SK-N-SH (cell line): ENCODE measurements at regions not wholly inside any gene's neighbourhood (a gene's known extent, or its start where the extent isn't known, plus 50 kb on each side); places are given as distances from the start of the nearest gene placed in this dataset.

ENCODE experiments used
- CTCF ChIA-PET: fragments of 300-600, 350-600 bp; formaldehyde crosslinking; extraction: SDS; loops from one replicate; lab custom pipeline; 2021; lab: Yijun Ruan, JAX
- POLR2A ChIA-PET: fragments of 350-600 bp; sonication (Branson Sonifier 250); formaldehyde crosslinking; extraction: SDS; loops from one replicate; lab custom pipeline; 2020; ENCODE audit warnings: antibody characterized with exemption, inconsistent platforms; lab: Yijun Ruan, JAX
- DNase-seq: peaks from one replicate; pipeline ENCODE4 v3.0.0; 2012
- H2AFZ ChIP-seq: fragments of 200-600 bp; sonication (generic); 2 replicates; pipeline ENCODE4 v1.8.1; 2016; ENCODE audit warnings: antibody characterized with exemption, mild to moderate bottlenecking, low read depth
- H3F3A ChIP-seq: fragments of 200-600 bp; sonication (generic); replicated peaks from 2 replicates; pipeline ENCODE3; 2016; ENCODE audit warnings: antibody characterized with exemption, mild to moderate bottlenecking; ENCODE audit not compliant: insufficient read depth
- H3K27ac ChIP-seq, 2 experiments: fragments of 200-500 bp in 1 of 2; fragments of 200-600 bp in 1 of 2; sonication (Bioruptor generic) in 1 of 2; sonication (generic), shearing (Covaris generic) in 1 of 2; 2 replicates each; pipeline versions ENCODE4 v1.5.1 to v1.6.1; 2014 to 2016; ENCODE audit warnings: low read depth in 2 of 2, inconsistent platforms in 1 of 2, low read length in 1 of 2, mild to moderate bottlenecking in 1 of 2, mixed read lengths in 1 of 2
- H3K27me3 ChIP-seq: fragments of 200-600 bp; sonication (generic), shearing (Covaris generic); 2 replicates; pipeline ENCODE4 v1.6.1; 2016; ENCODE audit warnings: mixed run types; ENCODE audit not compliant: insufficient read depth
- H3K36me3 ChIP-seq, 2 experiments: fragments of 200-500 bp in 1 of 2; fragments of 200-600 bp in 1 of 2; sonication (Bioruptor generic) in 1 of 2; sonication (generic) in 1 of 2; replicated peaks in 1 of 2; 2 replicates each; pipeline versions ENCODE3 to v1.5.1; 2014 to 2016; ENCODE audit warnings: low read length in 1 of 2, mild to moderate bottlenecking in 1 of 2; ENCODE audit not compliant: insufficient read depth in 2 of 2, control insufficient read depth in 1 of 2
- H3K4me1 ChIP-seq, 2 experiments: fragments of 200-500 bp in 1 of 2; fragments of 200-600 bp in 1 of 2; sonication (Bioruptor generic) in 1 of 2; sonication (generic), shearing (Covaris generic) in 1 of 2; 2 replicates each; pipeline versions ENCODE4 v1.5.1 to v1.6.1; 2014 to 2016; ENCODE audit warnings: low read depth in 1 of 2, low read length in 1 of 2, mixed run types in 1 of 2; ENCODE audit not compliant: insufficient read depth in 2 of 2, control insufficient read depth in 1 of 2
- H3K4me2 ChIP-seq: fragments of 200-600 bp; sonication (generic), shearing (Covaris generic); 2 replicates; pipeline ENCODE4 v1.6.1; 2017; ENCODE audit warnings: mixed run types
- H3K4me3 ChIP-seq, 2 experiments: fragments of 200-500 bp in 1 of 2; fragments of 200-600 bp in 1 of 2; sonication (Bioruptor generic) in 1 of 2; sonication (generic), shearing (Covaris generic) in 1 of 2; 2 replicates each; pipeline versions ENCODE4 v1.5.1 to v1.8.1; 2014 to 2016; ENCODE audit warnings: low read depth in 2 of 2, inconsistent platforms in 1 of 2, low read length in 1 of 2, mild to moderate bottlenecking in 1 of 2, mixed read lengths in 1 of 2, moderate library complexity in 1 of 2
- H3K79me2 ChIP-seq: fragments of 200-600 bp; sonication (generic); 2 replicates; pipeline ENCODE4 v1.8.1; 2017; ENCODE audit warnings: mild to moderate bottlenecking; ENCODE audit not compliant: insufficient read depth
- H3K9ac ChIP-seq: fragments of 200-600 bp; sonication (generic); 2 replicates; pipeline ENCODE4 v1.6.1; 2017; ENCODE audit warnings: mixed run types
- H3K9me2 ChIP-seq: fragments of 200-600 bp; sonication (generic); 2 replicates; pipeline ENCODE4 v1.6.1; 2017; ENCODE audit warnings: mixed run types
- H3K9me3 ChIP-seq: fragments of 200-600 bp; sonication (generic); 2 replicates; pipeline ENCODE4 v1.6.1; 2017; ENCODE audit warnings: mixed run types, mild to moderate bottlenecking, moderate library complexity
- H4K20me1 ChIP-seq: fragments of 200-600 bp; sonication (generic); 2 replicates; pipeline ENCODE4 v1.6.1; 2017; ENCODE audit warnings: mild to moderate bottlenecking, mixed run types; ENCODE audit not compliant: insufficient read depth
- EP300 ChIP-seq, 2 experiments: IDR thresholded peaks; 2 replicates each; pipeline versions ENCODE4 v1.4.0 to v1.6.1; 2012; ENCODE audit warnings: borderline replicate concordance in 1 of 2, low read depth in 1 of 2, low read length in 1 of 2
- JUND ChIP-seq: IDR thresholded peaks from 2 replicates; pipeline ENCODE4 v1.4.0; 2012
- NFIC ChIP-seq: IDR thresholded peaks from 2 replicates; pipeline ENCODE4 v1.4.0; 2012; ENCODE audit warnings: borderline replicate concordance
- REST ChIP-seq: IDR thresholded peaks from 2 replicates; pipeline ENCODE4 v1.6.1; 2012; ENCODE audit warnings: mild to moderate bottlenecking, low read depth, low read length, moderate library complexity
- RXRA ChIP-seq: IDR thresholded peaks from 2 replicates; pipeline ENCODE4 v1.4.0; 2012; ENCODE audit warnings: low read depth, mild to moderate bottlenecking, borderline replicate concordance
- TAF1 ChIP-seq: IDR thresholded peaks from 2 replicates; pipeline ENCODE4 v1.6.1; 2012; ENCODE audit warnings: low read depth, mild to moderate bottlenecking, low read length, moderate library complexity, borderline replicate concordance
- TCF12 ChIP-seq: IDR thresholded peaks from 2 replicates; pipeline ENCODE4 v1.4.0; 2012
- TEAD4 ChIP-seq: IDR thresholded peaks from 2 replicates; pipeline ENCODE4 v1.4.0; 2012; ENCODE audit warnings: mild to moderate bottlenecking, borderline replicate concordance; ENCODE audit not compliant: insufficient read depth
- WGBS: methylation state at CpG from one replicate; pipeline ENCODE4 v1.1.6; 2017; ENCODE audit warnings: low lambda C conversion rate; 5-methylcytosine and 5-hydroxymethylcytosine counted together
- TF ChIP-seq, protein P1 (sequence below): IDR thresholded peaks from 2 replicates; pipeline ENCODE4; 2012
- TF ChIP-seq, protein P2 (sequence below): fragments of 150-350 bp; IDR thresholded peaks from 2 replicates; pipeline ENCODE4 v1.6.1; 2016; ENCODE audit warnings: mild to moderate bottlenecking, low read depth, low read length

DNA sequence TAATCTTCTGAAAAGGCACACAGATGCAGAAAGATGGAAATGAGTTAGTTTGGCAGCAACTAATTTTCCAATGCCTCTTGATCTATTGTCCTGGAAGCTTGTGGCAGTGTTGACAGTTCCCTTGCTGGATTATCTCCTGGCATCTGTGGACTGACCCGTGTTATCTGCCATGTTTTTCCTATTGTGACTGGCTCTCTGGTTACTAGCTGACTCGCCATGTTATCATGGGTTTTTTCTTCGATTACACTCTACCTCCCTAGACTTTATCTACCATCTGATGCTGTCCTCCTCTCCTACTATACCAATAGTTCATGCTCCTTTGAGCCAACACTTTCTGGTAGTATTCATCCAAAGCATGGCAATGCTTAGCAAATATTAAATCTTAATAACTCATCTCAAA lies 63.3 kb upstream of the FLRT2 start (continued):
- no peak for TF ChIP-seq REST
- peak; percentile 46; the same call in 1 of the 2 replicates for TF ChIP-seq NFIC
- TF ChIP-seq, protein P1, sequence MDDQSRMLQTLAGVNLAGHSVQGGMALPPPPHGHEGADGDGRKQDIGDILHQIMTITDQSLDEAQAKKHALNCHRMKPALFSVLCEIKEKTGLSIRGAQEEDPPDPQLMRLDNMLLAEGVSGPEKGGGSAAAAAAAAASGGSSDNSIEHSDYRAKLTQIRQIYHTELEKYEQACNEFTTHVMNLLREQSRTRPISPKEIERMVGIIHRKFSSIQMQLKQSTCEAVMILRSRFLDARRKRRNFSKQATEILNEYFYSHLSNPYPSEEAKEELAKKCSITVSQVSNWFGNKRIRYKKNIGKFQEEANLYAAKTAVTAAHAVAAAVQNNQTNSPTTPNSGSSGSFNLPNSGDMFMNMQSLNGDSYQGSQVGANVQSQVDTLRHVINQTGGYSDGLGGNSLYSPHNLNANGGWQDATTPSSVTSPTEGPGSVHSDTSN, result peak; percentile 69

DNA sequence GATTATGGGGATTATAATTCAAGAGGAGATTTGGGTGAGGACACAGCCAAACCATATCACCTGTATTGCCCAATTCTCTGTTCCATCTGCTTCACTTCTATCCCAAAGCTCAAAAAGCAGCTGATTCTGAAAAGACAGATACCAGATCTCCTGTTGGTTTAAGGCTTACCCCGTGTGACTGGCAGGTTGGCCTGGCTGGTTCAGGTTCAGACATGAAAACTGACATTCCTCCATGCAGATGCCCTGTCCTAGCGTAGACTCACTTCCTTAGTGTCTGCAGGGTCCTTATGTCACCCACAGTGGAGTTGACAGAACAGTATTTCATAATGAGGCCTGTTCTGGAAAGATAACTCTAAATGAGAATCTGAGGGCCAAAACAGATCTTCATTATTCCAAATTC lies 61.1 kb upstream of the FLRT2 start:
- no peak for DNase-seq
- ChIA-PET POLR2A (no interaction called here), CTCF (no interaction called here)
- Histone ChIP-seq H3K9me3 (no peaks in the 10 kb centered on the region), H3K4me3 (no peak overlapping the region)
- no peak for TF ChIP-seq RXRA
- TF ChIP-seq, protein P2, sequence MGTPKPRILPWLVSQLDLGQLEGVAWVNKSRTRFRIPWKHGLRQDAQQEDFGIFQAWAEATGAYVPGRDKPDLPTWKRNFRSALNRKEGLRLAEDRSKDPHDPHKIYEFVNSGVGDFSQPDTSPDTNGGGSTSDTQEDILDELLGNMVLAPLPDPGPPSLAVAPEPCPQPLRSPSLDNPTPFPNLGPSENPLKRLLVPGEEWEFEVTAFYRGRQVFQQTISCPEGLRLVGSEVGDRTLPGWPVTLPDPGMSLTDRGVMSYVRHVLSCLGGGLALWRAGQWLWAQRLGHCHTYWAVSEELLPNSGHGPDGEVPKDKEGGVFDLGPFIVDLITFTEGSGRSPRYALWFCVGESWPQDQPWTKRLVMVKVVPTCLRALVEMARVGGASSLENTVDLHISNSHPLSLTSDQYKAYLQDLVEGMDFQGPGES, result no peak
- TF ChIP-seq, all 33 proteins: peak for 0
- Histone ChIP-seq H4K20me1 (no peaks in the 10 kb centered on the region), H3K27me3 (no peaks in the 10 kb centered on the region), H3K9me2 (no peaks in the 10 kb centered on the region), H3F3A (peaks cover 37% of the 10 kb centered on the region), H3K27ac (peak overlapping the region in 1 of 2 experiments; percentile 4; a peak in 1 of 4 replicates), H3K9ac (no peak overlapping the region), H3K4me1 (peaks cover 0 to 13% of the 10 kb centered on the region in 2 experiments; a peak in 3 of 4 replicates), H3K79me2 (no peaks in the 10 kb centered on the region), H3K4me2 (no peak overlapping the region), H2AFZ (peak overlapping the region; percentile 42), H3K36me3 (no peaks in the 10 kb centered on the region)
- WGBS, result 29% methylated on average over 2 of the region's 2 CpGs

GRCh38 chr14:85471156-85471555 lies 58.8 kb upstream of the FLRT2 start:
- H3K9ac ChIP-seq, result peak overlapping the region; percentile 33; the same call in 1 of the 2 replicates
- TF ChIP-seq EP300 (IDR thresholded peaks at IDR 0.05; ENCODE audit: borderline replicate concordance in 1 of 2, low read depth in 1 of 2, low read length in 1 of 2) (peak in 1 of 2 experiments; percentile 32; a peak in 1 of 4 replicates), TAF1 (no peak), NFIC (no peak), TCF12 (peak; percentile 56), JUND (peak; percentile 29; the same call in 1 of the 2 replicates), TEAD4 (0 out of 2 replicates have a peak, but pooled peaks have one; percentile 27)
- TF ChIP-seq, protein P1, result peak; percentile 74
- TF ChIP-seq, all 33 proteins: peak for 5
- Histone ChIP-seq H2AFZ (no peak overlapping the region), H3K4me3 (no peak overlapping the region), H3K9me2 (no peaks in the 10 kb centered on the region), H3K4me2 (peak overlapping the region; percentile 69), H3K79me2 (no peaks in the 10 kb centered on the region), H3K9me3 (no peaks in the 10 kb centered on the region), H3K4me1 (peaks cover 0 to 26% of the 10 kb centered on the region in 2 experiments; a peak in 3 of 4 replicates), H3K27ac (peak overlapping the region; percentile 86 to 90; a peak in 3 of 4 replicates), H3F3A (peaks cover 33% of the 10 kb centered on the region), H4K20me1 (no peaks in the 10 kb centered on the region), H3K36me3 (no peaks in the 10 kb centered on the region), H3K27me3 (no peaks in the 10 kb centered on the region)
- ChIA-PET POLR2A (no interaction called here), CTCF (no interaction called here)
- DNase-seq, result no peak
